Choroid plexus epithelial cell (primary cell): ENCODE measurements at regions not wholly inside any gene's neighbourhood (a gene's known extent, or its start where the extent isn't known, plus 50 kb on each side); places are given as distances from the start of the nearest gene placed in this dataset.

Experiments
- DNase-seq: peaks from one replicate; pipeline ENCODE4 v3.0.0-alpha.2; 2010; ENCODE audit warnings: low read depth
- H3K4me3 ChIP-seq: 2 replicates; pipeline ENCODE4 v1.5.1; 2011; ENCODE audit warnings: low read depth, mild to moderate bottlenecking, control low read depth, low read length, moderate library complexity
- TF ChIP-seq, protein P1 (sequence below): conservative IDR thresholded peaks from 2 replicates; pipeline ENCODE4 v1.5.1; 2011; ENCODE audit warnings: low read depth, mild to moderate bottlenecking, control low read depth, inconsistent platforms, low read length, moderate library complexity

DNA sequence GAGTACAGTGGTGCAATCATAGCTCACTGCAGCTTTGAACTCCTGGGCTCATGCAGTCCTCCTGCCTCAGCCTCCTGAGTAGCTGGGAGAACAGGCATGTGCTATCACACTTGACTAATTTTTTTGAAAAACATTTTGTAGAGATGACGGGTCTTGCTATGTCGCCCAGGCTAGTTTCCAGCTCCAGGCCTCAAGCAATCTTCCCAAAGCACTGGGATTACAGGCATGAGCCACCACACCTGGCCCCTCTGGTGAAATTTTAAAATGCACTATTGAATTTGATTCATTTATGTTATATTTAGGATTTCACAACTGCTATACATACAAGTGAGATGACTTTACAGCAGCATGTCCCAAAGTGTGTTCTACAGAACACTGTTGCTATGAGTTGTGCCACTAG lies 50.8 kb upstream of the TPM1 start:
- H3K4me3 ChIP-seq = no peak overlapping the region
- no peak for DNase-seq

DNA sequence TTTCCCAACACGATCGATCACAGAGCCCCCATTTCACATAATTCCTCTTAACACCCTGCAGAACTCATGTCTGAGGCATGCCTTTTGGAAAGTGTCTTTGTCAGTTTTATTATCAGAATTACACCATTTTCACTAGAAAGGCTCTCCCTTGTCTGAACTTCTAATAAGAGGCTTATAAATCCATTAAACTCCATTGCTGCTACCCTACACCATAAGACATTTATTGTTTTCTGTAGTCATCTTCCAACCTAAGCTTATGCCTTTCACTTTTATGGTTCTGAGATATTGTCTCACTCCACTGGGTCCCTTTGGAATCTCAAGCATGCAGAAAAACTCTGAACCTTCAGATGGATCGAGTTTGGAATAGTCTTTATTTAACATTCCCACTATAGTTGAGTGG lies 50.2 kb upstream of the TPM1 start:
- no peak for DNase-seq
- H3K4me3 ChIP-seq = no peak overlapping the region
- TF ChIP-seq, protein P1, sequence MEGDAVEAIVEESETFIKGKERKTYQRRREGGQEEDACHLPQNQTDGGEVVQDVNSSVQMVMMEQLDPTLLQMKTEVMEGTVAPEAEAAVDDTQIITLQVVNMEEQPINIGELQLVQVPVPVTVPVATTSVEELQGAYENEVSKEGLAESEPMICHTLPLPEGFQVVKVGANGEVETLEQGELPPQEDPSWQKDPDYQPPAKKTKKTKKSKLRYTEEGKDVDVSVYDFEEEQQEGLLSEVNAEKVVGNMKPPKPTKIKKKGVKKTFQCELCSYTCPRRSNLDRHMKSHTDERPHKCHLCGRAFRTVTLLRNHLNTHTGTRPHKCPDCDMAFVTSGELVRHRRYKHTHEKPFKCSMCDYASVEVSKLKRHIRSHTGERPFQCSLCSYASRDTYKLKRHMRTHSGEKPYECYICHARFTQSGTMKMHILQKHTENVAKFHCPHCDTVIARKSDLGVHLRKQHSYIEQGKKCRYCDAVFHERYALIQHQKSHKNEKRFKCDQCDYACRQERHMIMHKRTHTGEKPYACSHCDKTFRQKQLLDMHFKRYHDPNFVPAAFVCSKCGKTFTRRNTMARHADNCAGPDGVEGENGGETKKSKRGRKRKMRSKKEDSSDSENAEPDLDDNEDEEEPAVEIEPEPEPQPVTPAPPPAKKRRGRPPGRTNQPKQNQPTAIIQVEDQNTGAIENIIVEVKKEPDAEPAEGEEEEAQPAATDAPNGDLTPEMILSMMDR = no peak

More for the DNA sequence above, 50.8 kb upstream of the TPM1 start:
- TF ChIP-seq, protein P1 = no peak
